ENCODE measurements at regions not wholly inside any gene's neighbourhood (a gene's known extent, or its start where the extent isn't known, plus 50 kb on each side); places are given as distances from the start of the nearest gene placed in this dataset.

DNA sequence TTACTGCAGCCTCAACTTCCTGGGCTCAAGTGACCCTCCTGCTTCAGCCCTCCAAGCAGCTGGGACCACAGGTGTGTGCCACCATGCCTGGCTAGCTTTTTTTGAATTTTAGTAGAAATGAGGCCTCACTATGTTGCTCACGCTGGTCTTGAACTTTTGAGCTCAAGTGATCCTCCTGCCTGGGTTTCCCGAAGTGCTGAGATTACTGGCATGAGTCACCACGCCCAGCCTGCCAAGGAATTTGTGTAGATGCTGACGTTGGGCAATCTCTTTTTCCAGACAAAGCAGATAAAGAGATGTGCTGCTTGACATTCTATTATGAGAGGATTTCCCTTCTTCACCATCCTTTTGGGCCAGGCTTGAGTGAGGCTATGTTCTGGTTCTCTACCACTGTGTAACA, 254.5 kb upstream of the RPS6KA3 start:
- DNase-seq (ENCODE audit: low read depth), result no peak

DNA sequence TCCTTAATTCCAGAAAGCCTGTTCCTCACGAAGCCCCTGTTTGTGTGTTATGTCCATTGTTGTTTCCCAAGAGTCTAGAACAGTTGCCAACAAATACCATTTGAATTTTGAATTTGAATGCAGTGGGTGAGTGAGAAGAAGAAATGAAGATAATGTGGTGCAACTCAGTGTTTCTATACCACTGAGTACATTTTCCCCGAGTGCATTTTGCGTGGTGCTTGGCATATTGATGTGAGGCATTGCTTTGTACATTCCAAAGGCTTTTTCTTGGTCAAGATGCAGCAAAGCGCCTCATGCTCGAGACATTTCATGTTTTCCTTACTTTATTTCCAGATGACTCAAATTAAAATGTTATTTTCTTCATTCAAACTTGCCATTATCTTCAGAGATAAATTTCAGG, 253.1 kb upstream of the RPS6KA3 start:
- DNase-seq (ENCODE audit: low read depth), result no peak

DNA sequence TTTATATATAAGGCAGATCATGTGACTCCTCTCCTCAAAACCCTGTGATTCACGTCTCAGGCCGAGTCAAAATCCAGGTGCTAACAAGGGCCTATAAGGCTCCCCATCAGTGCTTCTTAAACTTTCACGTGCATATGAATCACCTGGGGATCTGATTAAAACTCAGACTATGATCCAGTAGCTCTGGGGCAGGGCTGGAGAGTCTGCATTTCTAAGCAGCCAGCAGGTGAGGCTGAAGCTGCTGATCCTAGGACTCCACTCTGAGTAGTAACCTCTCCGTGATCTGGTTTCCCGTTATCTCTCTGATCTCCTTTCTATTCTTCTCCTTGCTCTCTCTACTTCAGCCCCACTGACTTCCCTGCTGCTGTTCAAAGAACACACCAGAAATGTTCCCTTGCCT, 252.4 kb upstream of the RPS6KA3 start:
- DNase-seq (ENCODE audit: low read depth), result no peak

DNA sequence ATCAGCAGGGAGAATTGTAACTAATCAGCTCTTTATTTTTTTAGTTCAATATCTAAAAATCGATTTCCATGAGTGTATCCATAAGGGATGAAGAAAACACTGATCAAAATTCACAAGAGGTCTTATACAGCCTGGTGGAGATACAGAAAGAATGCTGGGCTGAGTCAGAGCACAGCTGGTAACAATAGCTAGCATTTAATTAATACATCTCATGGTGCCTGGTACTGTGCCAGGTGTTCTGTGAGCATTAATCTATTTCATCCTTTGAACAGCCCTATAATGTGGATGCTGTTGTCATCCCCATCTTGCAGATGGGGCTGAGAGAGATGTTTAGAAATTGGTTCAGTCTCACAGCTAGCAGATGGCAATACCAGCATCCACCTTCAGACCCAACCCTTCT, 250.9 kb upstream of the RPS6KA3 start:
- no peak for DNase-seq (ENCODE audit: low read depth)

DNA sequence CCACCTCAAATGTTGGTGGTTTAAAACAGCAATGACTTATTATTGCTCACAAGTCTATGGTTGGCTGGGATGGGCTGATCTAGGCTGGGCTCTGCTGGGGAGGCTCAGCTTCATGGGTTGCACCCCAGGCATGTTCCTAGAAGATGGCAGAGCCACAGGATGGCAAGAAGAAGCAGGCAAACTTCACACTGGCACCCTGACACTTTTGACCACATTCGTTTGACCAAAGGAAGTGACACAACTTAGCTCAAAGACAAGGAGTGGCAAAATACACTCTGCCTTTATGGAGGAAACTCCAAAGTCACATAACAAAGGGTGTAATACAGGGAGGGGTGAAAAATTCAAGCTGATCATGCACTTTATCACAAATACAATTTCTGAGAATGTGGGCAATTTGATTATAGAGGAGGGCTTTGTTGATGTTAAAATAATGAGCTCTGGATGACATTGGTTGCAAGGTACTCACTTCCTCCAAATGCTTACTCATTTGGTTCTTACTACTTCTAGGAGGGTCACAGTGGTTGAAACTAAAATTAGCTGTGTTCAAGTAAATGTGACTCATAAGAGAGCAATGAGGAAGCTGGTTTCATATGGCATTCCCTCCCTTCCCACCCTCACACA, 249.2 kb upstream of the RPS6KA3 start:
- DNase-seq (ENCODE audit: low read depth), result no peak

DNA sequence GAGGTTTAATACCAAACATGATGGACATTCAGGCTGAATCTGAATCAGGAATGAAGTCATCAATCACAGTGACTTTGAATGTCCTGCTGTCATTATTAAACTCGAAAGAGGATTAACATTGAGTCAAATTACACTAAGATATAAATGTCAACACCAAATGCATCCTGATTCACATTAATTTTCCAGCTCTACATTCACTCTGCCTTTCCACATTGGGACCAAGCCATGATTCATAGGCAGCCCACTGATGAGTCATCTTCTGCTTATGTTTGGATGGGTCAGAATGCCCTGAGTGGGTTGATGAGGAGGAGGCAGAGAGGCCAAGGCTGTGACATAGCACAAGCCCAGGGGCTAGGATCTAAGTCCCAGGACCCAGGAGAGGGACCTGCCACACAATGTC, 247.6 kb upstream of the RPS6KA3 start:
- DNase-seq (ENCODE audit: low read depth), result no peak

DNA sequence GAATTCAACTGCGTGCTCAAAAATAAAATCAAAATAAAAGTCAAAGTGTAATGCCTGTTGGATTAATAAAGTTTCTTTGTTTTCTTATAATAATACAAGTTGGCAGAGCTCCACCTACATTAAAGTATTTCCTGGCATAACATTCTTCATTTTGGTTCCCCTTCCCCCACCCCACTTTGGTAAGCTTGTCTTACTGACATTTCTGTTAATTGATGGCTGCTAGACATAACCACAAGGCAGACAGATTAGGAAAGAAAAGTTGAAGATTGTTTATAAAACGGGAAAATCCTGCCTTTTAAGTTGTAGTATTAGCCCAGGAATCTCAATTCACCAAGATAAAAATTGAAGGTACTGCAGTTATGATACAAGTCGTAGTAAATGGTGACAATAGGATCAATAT, 246.5 kb upstream of the RPS6KA3 start:
- no peak for DNase-seq (ENCODE audit: low read depth)

DNA sequence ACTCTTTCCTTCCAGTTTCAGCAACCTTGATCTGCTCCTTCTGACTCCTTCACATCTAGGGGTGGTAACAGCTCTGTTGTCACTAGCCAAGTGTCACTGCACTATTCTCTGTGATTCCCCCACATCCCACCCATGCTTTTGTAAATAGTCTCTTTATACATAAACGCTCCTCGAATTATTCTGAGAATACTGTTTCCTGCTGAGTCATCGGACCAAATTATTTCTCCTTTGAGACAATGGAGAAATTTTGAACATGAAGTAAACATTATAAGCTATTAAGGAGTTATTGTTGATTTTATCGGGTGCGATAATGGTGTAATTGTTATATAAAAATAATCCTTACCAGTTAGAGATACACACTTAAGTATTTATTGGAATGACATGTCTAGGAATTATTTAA, 245.1 kb upstream of the RPS6KA3 start:
- no peak for DNase-seq (ENCODE audit: low read depth)

DNA sequence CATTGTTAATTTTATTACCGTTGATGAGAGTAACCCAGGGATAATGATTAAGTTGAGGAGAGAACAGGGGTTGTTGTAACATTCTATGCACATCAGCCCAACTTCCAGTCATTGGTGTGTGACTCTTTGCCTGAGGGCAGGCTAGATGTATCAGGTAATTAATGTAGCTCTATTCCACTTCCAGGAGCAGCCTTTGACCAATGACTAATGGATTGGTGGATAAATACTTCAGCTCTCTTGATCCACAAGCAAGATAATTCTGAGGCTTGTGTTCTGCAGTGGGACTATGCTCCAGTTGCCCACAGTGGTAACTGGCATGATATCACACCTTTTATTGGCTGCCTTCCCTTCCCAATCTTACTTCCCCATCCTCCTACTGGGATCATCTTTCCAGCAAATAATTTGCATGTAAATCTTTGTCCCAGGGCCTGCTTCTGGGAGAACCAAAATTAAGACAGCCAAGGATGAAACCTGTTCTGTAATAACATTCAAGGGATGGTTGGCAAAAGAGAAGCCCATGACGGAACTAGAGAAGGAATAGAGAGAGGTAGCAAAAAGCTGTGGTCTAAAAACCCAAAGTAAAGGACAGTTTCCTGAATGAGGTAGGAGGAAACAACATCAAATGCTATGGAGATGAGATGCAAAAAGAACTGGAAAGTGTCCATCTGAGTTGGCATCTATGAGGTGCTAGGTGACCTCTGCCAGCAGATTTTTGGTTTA, 241.4 kb upstream of the RPS6KA3 start:
- DNase-seq (ENCODE audit: low read depth), result no peak

DNA sequence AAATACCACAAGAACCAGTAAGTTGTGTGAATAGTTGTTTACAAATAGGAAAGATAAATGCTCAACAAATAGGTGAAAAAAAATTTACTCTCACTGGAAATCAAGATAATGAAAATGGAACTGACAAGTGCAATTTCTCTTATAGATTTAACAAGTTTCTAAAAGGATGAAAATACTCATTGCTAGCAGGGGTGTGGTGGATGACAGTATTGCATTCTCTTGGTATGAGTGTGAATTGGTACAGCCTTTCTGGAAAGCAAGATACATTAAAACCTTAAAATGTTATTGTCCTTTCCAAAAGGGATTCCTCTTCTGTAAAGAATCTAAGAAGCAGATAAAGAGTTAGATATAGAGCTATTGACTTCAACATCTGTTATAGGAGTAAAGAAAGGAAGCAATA, 240.0 kb upstream of the RPS6KA3 start:
- DNase-seq (ENCODE audit: low read depth), result no peak

DNA sequence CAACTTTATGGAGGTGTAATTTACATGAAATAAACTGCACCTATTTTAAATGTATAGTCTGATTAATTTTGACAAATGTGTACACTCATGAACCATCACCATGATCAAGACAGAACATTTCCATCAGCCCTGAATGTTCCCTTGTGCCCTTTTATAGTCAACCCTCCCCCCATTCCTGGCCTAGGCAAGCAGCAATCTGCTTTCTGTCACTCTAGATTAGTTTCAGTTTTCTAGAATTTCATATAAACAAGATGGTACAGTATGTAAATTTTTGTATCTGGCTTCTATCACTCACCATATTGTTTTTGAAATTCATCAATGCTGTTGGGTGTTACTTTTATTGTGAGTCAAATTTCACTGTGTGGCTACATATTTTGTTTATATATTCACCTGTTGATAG, 234.2 kb upstream of the RPS6KA3 start:
- no peak for DNase-seq (ENCODE audit: low read depth)

DNA sequence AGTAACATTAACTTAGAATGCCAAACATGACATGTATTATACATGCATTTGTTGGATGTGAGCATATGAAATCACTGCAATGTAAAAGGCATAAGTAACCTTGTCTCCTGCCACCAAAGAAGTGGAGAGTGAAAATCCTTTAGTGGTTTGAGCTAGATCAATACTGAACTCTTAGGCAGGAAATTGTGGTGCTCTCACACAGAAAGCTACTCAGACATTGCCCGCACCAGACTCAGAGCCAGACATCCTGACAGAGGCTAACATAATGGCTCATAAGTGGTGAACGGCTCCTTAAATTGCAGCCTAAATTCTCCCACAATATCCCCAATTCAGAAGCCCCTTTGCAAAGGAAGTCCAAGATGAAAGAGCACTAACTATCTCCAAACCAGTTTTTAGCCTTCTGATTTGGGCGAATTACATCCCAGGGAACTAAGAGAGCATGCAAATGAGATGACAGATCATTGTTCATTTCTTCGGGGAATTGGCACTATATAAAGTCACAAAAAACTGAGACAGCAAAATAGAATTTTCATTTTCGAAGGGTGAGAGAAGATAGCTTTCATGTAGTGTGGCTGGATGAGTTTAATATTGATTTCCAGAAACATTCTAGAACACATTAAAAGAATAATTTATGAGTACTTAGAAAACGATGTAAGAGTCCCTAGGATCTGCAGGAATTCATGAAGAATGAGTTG, 233.6 kb upstream of the RPS6KA3 start:
- no peak for DNase-seq (ENCODE audit: low read depth)

DNA sequence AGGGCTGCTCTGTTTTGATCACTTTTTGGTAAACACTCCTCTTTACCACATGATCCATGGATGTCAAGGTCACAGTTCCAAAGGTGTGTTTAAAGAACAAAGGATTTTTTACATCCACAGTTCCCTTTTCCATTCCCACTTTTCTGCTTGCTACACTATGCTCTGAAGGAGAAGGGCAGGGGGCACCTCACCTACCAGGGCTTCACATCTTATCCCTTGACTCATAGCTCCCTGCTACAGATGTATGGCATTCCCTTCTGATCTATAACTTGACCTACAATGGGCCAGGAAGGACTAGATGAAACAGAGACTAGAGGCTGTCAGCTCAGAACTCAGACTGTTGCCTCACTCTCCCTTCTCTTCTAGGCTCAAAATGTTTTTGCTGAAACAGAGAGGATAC, 233.1 kb upstream of the RPS6KA3 start:
- DNase-seq (ENCODE audit: low read depth), result no peak

DNA sequence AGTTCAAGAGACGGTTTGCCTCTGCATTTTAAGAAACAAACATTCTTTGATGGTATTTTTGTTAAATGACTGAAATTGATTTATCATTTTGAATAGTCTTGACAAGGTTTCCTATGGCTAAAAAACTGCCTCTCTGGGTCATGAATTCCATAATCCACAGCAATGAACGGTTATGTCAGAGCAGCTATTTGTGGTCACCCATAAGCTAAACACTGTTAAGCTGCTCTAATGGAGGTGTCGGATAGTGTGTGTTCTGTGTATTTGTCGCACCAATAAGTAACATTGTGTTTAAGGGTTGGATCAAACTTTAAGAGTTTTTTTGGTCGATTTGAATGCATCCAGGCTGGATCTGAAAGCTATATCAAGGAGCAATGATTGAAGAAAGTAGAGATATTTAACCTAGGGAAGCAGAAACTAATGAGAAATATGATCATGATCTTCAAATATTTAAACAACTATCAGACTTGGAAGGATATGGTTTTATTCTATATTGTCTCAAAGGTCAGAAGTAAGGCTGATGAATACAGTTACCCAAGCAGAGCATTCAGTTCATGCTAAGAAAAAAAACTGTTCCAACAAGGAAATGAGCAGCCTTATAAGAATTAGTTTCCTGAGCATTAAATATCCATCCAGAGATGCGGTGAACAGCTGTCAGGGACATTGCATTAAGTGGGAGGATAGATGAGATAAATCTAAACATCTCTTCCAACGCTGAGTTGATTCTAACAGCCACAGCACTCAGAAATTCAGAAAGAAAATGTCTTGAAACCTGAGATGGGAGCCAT, 232.3 kb upstream of the RPS6KA3 start:
- no peak for DNase-seq (ENCODE audit: low read depth)

DNA sequence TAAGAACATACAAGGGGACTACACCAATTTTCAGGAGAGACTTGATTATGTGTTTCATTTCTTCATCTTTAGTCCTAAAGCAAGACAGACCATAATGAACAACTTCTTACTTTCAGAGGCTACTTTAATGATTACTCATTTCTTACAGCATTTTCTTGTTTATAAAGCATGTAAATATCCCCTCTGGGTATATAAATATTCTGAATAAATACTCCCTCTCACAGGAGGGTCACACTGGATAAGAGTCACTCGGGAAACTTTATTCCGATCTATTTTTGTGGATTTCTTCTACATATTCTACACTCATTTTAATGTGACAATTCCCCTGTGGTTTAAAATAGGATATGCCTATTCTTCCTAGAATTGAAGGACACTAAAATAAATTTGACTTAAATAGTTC, 228.9 kb upstream of the RPS6KA3 start:
- no peak for DNase-seq (ENCODE audit: low read depth)

DNA sequence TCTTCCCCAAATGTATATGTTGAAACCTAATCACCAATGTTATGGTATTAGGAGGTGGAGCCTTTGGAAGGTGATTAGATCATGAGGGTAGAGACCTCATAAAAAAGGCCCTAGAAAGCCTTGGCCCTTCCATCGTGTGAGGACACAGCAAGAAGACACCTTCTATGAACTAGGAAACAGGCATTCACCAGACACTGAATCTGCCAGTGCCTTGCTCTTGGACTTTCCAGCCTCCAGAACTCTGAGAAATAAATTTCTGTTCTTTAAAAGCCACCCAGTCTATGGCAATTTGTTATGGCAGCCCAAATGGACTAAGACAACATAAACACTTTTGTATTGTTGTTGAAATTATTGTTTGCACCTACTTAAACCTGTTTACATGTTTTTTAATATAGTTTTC, 221.8 kb upstream of the RPS6KA3 start:
- no peak for DNase-seq (ENCODE audit: low read depth)

DNA sequence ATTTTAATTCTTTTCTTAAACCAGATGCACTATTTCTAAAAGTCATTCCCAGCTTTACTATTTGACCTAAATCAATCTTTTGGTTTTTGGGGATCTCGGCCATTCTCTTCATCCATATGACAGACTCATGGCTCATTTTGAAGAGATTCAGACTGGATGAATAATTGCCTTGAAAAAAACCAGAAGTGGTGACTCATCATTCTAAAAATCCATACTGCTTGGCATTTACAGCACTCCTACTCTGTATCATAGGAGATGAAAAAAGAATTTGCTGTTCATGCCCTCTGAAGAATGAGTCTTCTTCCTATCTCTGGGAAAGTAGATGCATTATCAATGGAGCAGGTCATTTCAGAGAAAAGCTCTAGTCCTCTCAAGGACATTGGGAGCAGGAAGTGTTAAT, 220.5 kb upstream of the RPS6KA3 start:
- DNase-seq (ENCODE audit: low read depth), result no peak

DNA sequence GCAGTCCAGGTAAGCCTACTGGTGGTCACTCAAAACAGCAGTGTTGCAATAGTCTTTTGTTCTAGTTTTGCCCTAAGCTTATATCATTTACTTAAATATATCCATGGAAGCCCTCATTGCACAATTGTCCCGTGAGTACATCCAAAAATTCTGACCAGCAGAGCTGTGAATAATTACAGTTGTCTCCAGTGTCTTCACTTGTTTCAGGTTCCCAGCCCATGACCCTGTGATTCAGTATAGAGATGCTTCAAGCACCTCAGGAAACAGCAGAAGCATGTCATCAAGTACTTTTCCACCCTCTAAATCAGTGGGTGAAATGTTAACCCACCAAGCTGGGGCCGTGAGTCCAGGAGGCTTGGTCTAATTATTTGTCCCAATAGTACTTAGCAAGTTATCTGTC, 214.9 kb upstream of the RPS6KA3 start:
- no peak for DNase-seq (ENCODE audit: low read depth)

DNA sequence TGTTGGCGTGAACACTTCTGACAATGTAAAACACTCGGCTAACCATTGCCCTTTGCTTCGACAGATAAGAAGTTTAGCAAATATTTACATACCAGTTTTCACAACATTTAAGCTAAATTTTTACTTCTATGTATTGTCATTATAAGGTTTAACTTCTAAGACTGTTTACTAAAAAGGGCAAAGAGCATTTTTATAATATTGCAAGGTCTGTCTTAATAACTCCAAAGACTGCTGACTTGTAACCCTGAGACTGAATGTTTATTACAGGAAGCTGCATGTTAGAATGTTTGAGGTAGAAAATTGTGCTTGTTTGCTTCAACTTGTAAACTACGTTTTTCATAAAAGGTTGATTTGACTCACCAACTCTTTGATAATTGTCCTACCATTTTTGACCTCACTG, 213.2 kb upstream of the RPS6KA3 start:
- DNase-seq (ENCODE audit: low read depth), result no peak

DNA sequence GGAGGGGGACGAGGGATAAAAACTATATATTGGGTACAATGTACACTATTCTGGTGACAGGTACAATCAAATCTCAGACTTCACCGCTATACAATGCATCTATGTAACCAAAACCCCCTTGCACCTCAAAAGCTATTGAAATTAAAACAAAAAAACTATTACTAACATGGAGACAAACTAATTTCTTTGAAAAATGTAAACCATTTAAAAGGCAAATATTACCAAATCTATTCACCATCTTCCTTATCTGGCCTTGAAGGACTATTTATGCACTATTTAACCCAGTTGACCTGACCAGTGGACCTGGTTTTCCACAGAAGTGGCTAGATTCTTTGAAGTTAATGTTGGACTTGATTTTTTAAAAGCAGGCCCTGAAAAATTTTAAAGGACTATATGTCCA, 212.3 kb upstream of the RPS6KA3 start:
- DNase-seq (ENCODE audit: low read depth), result no peak

DNA sequence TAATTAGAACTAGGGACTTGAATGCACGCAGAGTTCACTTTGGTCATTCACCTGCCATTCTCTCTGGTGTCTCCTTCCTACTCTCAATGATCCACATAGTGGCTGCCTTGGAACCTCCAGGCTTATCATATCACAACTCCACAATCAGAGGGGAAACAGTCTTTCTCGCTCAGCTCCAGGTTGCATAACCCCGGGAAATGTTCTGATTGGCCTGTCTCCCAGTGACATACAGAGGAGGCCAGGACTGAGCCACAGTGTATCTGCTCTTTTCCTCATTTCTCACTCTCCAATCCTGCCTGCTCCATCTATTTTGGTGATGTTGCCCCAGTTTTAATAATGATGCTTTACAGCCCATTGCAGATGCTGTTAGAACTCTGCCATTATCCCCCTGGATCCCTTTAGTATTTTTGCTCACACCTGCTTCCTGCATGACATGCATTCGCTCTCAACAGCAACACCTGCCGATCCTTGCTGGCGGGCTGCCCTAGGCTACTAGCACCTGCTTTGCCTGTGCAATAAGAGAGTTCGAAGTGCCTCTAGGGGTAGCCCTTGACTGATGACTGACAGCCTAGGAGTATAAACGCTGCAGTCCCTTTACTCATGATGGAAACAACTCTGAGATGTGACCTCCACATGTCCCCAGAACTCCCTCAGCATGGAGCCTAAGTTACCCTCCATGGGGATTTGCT, 211.3 kb upstream of the RPS6KA3 start:
- DNase-seq (ENCODE audit: low read depth), result no peak

DNA sequence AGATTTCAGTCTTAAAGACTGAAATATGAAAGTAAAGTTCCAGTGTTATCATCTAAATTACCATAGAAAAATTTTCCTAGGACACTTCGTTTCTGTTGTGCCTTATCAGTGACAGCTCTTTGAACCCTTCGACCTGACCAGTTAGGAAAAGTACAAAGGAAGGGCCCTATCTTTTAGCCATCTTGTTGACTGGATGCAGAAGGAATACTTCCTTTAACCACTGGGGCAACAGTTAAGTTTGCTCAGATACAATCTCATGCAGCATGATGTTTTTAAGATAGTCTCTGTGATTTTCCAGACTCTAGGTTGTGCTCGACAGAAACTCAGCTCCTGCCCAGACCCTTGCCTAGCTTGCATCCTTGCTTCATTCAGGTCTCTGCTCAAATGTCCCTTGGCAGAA, 210.5 kb upstream of the RPS6KA3 start:
- no peak for DNase-seq (ENCODE audit: low read depth)
